WTC11 (cell line): ENCODE measurements at regions not wholly inside any gene's neighbourhood (a gene's known extent, or its start where the extent isn't known, plus 50 kb on each side); places are given as distances from the start of the nearest gene placed in this dataset.

Source experiments
- ELF4 ChIP-seq: sonication (generic); formaldehyde crosslinking; IDR thresholded peaks from 2 replicates; pipeline ENCODE4 v1.8.1; 2022; ENCODE audit warnings: low read depth, mild to moderate bottlenecking, moderate library complexity, missing genetic modification reagents
- SMAD3 ChIP-seq: sonication (generic); formaldehyde crosslinking; IDR thresholded peaks from 2 replicates; pipeline ENCODE4 v1.8.0; 2022; ENCODE audit warnings: missing genetic modification reagents, mild to moderate bottlenecking, borderline replicate concordance
- ZNF121 ChIP-seq: sonication (generic); formaldehyde crosslinking; IDR thresholded peaks from 2 replicates; pipeline ENCODE4 v1.8.0; 2023; ENCODE audit warnings: missing genetic modification reagents
- TF ChIP-seq, protein P1 (sequence below): fragments of 200-600 bp; IDR thresholded peaks from 2 replicates; pipeline ENCODE4 v1.8.0; 2022; ENCODE audit warnings: antibody characterized with exemption
- TF ChIP-seq, protein P2 (sequence below): sonication (generic); formaldehyde crosslinking; IDR thresholded peaks from 2 replicates; pipeline ENCODE4 v1.8.0; 2022; ENCODE audit warnings: mild to moderate bottlenecking, missing genetic modification reagents

DNA sequence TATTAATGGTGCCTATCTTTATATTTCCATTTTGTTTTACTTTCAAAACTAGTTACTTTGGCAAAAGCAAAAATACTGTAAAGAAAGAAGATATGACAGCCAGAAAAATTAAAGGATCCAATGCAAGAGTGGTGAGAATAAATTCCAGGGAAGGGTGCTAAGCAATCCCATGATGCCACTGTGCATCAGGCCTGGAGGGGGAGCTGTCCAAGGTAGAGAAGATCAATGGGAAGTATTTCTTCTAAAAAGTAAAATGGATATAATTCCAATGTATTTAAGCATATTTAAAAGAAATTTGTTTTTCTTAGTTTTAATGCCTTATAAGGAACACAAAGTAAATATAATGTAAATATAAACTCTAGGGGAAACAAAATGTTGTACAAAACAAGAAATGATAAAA, 1382.2 kb upstream of the B3GALT2 start:
- TF ChIP-seq, protein P1, sequence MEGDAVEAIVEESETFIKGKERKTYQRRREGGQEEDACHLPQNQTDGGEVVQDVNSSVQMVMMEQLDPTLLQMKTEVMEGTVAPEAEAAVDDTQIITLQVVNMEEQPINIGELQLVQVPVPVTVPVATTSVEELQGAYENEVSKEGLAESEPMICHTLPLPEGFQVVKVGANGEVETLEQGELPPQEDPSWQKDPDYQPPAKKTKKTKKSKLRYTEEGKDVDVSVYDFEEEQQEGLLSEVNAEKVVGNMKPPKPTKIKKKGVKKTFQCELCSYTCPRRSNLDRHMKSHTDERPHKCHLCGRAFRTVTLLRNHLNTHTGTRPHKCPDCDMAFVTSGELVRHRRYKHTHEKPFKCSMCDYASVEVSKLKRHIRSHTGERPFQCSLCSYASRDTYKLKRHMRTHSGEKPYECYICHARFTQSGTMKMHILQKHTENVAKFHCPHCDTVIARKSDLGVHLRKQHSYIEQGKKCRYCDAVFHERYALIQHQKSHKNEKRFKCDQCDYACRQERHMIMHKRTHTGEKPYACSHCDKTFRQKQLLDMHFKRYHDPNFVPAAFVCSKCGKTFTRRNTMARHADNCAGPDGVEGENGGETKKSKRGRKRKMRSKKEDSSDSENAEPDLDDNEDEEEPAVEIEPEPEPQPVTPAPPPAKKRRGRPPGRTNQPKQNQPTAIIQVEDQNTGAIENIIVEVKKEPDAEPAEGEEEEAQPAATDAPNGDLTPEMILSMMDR = no peak
- TF ChIP-seq SMAD3 = no peak
- TF ChIP-seq, protein P2, sequence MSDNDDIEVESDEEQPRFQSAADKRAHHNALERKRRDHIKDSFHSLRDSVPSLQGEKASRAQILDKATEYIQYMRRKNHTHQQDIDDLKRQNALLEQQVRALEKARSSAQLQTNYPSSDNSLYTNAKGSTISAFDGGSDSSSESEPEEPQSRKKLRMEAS = no peak
- TF ChIP-seq ELF4 (CRISPR knock-in tag) = no peak
- TF ChIP-seq ZNF121 (CRISPR knock-in tag) = no peak
